GM23338 (cell line): ENCODE measurements at regions not wholly inside any gene's neighbourhood (a gene's known extent, or its start where the extent isn't known, plus 50 kb on each side); places are given as distances from the start of the nearest gene placed in this dataset.

Experiments used
- ATAC-seq: fragments of 200-7000 bp; cut with Tn5 transposase; 3 replicates; pipeline ENCODE4 v1.9.1; 2020
- DNase-seq: peaks from one replicate; pipeline ENCODE4 v3.0.0-alpha.2; 2015; ENCODE audit warnings: low spot score
- H2AFZ ChIP-seq: fragments of 200-600 bp; sonication (generic); 2 replicates; pipeline ENCODE4 v1.8.0; 2016; ENCODE audit warnings: antibody characterized with exemption, mild to moderate bottlenecking, moderate library complexity
- H3F3A ChIP-seq: fragments of 200-600 bp; sonication (generic); replicated peaks from 2 replicates; pipeline ENCODE4 v1.8.0; 2017; ENCODE audit warnings: antibody characterized with exemption, mixed run types, low read depth
- H3K27ac ChIP-seq: fragments of 200-600 bp; sonication (generic); 2 replicates; pipeline ENCODE4 v1.6.1; 2016; ENCODE audit warnings: low read depth
- H3K27me3 ChIP-seq: fragments of 200-600 bp; sonication (generic); 2 replicates; pipeline ENCODE4 v1.8.0; 2016; ENCODE audit warnings: mild to moderate bottlenecking, mixed run types, moderate library complexity; ENCODE audit not compliant: insufficient read depth
- H3K36me3 ChIP-seq: fragments of 200-600 bp; sonication (generic); 2 replicates; pipeline ENCODE4 v1.8.0; 2016; ENCODE audit warnings: mild to moderate bottlenecking; ENCODE audit not compliant: insufficient read depth
- H3K4me1 ChIP-seq: fragments of 200-600 bp; sonication (generic); 2 replicates; pipeline ENCODE4 v1.8.0; 2016; ENCODE audit warnings: mild to moderate bottlenecking, moderate library complexity; ENCODE audit not compliant: insufficient read depth
- H3K4me2 ChIP-seq: fragments of 200-600 bp; sonication (generic); 2 replicates; pipeline ENCODE4 v1.7.1; 2017; ENCODE audit warnings: mixed run types
- H3K4me3 ChIP-seq: fragments of 200-600 bp; sonication (generic); 2 replicates; pipeline ENCODE4 v1.6.1; 2016; ENCODE audit warnings: mixed run types
- H3K79me2 ChIP-seq: fragments of 200-600 bp; sonication (generic); replicated peaks from 2 replicates; pipeline ENCODE4 v1.8.0; 2017; ENCODE audit warnings: mild to moderate bottlenecking; ENCODE audit not compliant: insufficient read depth
- H3K9me2 ChIP-seq: fragments of 200-600 bp; sonication (generic); 2 replicates; pipeline ENCODE4 v1.8.0; 2017; ENCODE audit not compliant: insufficient read depth
- H4K20me1 ChIP-seq: fragments of 200-600 bp; sonication (generic); replicated peaks from 2 replicates; pipeline ENCODE4 v1.8.0; 2017; ENCODE audit warnings: mild to moderate bottlenecking; ENCODE audit not compliant: insufficient read depth
- H3K27ac Mint-ChIP-seq: 2 replicates; pipeline ENCODE4 v1.8.0; 2020; ENCODE audit warnings: inconsistent platforms, mild to moderate bottlenecking, moderate library complexity, mixed read lengths
- H3K27me3 Mint-ChIP-seq: 3 replicates; pipeline ENCODE4 v1.8.0; 2022; ENCODE audit warnings: low read depth, mild to moderate bottlenecking, moderate library complexity, mixed read lengths, inconsistent platforms; ENCODE audit not compliant: insufficient read depth, poor library complexity
- H3K36me3 Mint-ChIP-seq: 3 replicates; pipeline ENCODE4 v1.8.0; 2021; ENCODE audit warnings: low read depth, mild to moderate bottlenecking, inconsistent platforms, moderate library complexity, mixed read lengths
- H3K4me1 Mint-ChIP-seq: 3 replicates; pipeline ENCODE4 v1.8.0; 2020; ENCODE audit warnings: mild to moderate bottlenecking, inconsistent platforms, mixed read lengths
- H3K4me3 Mint-ChIP-seq: 3 replicates; pipeline ENCODE4 v1.8.0; 2021; ENCODE audit warnings: moderate library complexity, mild to moderate bottlenecking, inconsistent platforms, mixed read lengths
- H3K9me3 Mint-ChIP-seq: 3 replicates; pipeline ENCODE4 v1.8.0; 2020; ENCODE audit warnings: moderate library complexity, mild to moderate bottlenecking, inconsistent platforms, mixed read lengths
- CTCF ChIP-seq, 2 experiments: fragments of 200-600 bp in 1 of 2; sonication (generic) in 1 of 2; conservative IDR thresholded peaks; 2 replicates each; pipeline versions ENCODE4 v1.5.1 to v1.6.1; 2016 to 2017; ENCODE audit warnings: antibody characterized with exemption in 2 of 2, low read depth in 2 of 2, mild to moderate bottlenecking in 2 of 2, moderate library complexity in 1 of 2
- ETS1 ChIP-seq: IDR thresholded peaks from 2 replicates; pipeline ENCODE4 v1.6.1; 2016; ENCODE audit warnings: antibody characterized with exemption
- EZH2 ChIP-seq: fragments of 200-600 bp; sonication (generic); IDR thresholded peaks from one replicate; pipeline ENCODE4 v1.8.0; 2017; ENCODE audit warnings: antibody characterized with exemption, mild to moderate bottlenecking, low read depth; ENCODE audit not compliant: unreplicated experiment
- JUNB ChIP-seq: IDR thresholded peaks from one replicate; pipeline ENCODE4 v1.6.1; 2016; ENCODE audit warnings: antibody characterized with exemption; ENCODE audit not compliant: unreplicated experiment
- NANOG ChIP-seq: IDR thresholded peaks from 2 replicates; pipeline ENCODE4 v1.6.1; 2016; ENCODE audit warnings: antibody characterized with exemption, borderline replicate concordance
- ZNF462 ChIP-seq: fragments of 250-450 bp; sonication (Bioruptor Pico); IDR thresholded peaks from 2 replicates; pipeline ENCODE4 v1.5.0; 2020; ENCODE audit warnings: mild to moderate bottlenecking, moderate library complexity

- H3K4me2 ChIP-seq, result no peak overlapping the region
- H2AFZ ChIP-seq, result no peak overlapping the region
- Mint-ChIP-seq H3K27me3 (no peaks in the 10 kb centered on the region), H3K4me1 (no peaks in the 10 kb centered on the region), H3K4me3 (no peak overlapping the region), H3K36me3 (no peaks in the 10 kb centered on the region), H3K27ac (no peak overlapping the region), H3K9me3 (0 out of 3 replicates have a peak, but pooled peaks cover 2% of the 10 kb centered on the region)
- ATAC-seq (no peak), DNase-seq (no peak)
- H3K4me1 ChIP-seq, result no peaks in the 10 kb centered on the region
- no peaks in the 10 kb centered on the region for H4K20me1 ChIP-seq
- no peaks in the 10 kb centered on the region for H3K9me2 ChIP-seq
- no peaks in the 10 kb centered on the region for H3K27me3 ChIP-seq
- no peaks in the 10 kb centered on the region for H3K36me3 ChIP-seq
- H3K79me2 ChIP-seq, result no peaks in the 10 kb centered on the region
- no peak for TF ChIP-seq ETS1
- no peak for TF ChIP-seq EZH2
- TF ChIP-seq JUNB, result no peak
- TF ChIP-seq CTCF (conservative IDR thresholded peaks at IDR 0.05; ENCODE audit: low read depth in 2 of 2), result no peak
- TF ChIP-seq ZNF462, result no peak
- no peak for TF ChIP-seq NANOG
- H3F3A ChIP-seq, result no peaks in the 10 kb centered on the region
- no peak overlapping the region for H3K27ac ChIP-seq
- H3K4me3 ChIP-seq, result no peak overlapping the region
These were observed 568.6 kb downstream of the MMUT start for GRCh38 chr6:48894469-48894868.
